IMR-90 (cell line): ENCODE measurements at regions not wholly inside any gene's neighbourhood (a gene's known extent, or its start where the extent isn't known, plus 50 kb on each side); places are given as distances from the start of the nearest gene placed in this dataset.

ENCODE experiments used
- ATAC-seq: fragments of 200-7000 bp; cut with Tn5 transposase; 2 replicates; pipeline ENCODE4 v1.9.1; 2020; ENCODE audit warnings: low read depth, mild to moderate bottlenecking, moderate library complexity
- BruUV-seq: library from RNA; stranded (reverse); fragments of 400-500 nt; replicated peaks from 2 replicates; lab custom pipeline; 2021; lab: Mats Ljungman, UMichigan
- CTCF ChIA-PET: fragments of 300-600 bp; formaldehyde crosslinking; extraction: SDS; loops from one replicate; lab custom pipeline; 2021; ENCODE audit warnings: antibody characterized with exemption; lab: Yijun Ruan, JAX
- POLR2A ChIA-PET: fragments of 300-600 bp; sonication (Branson Sonifier 250); formaldehyde crosslinking; loops from one replicate; lab custom pipeline; 2022; ENCODE audit warnings: antibody characterized with exemption; ENCODE audit not compliant: unreplicated experiment; lab: Charles Lee
- DNase-seq: peaks from one replicate; pipeline ENCODE4 v3.0.0; 2013
- H2AFZ ChIP-seq: replicated peaks from 2 replicates; pipeline ENCODE3; 2013; ENCODE audit warnings: low read length, mild to moderate bottlenecking; ENCODE audit not compliant: poor library complexity
- H2AK5ac ChIP-seq: 2 replicates; pipeline ENCODE4 v1.6.1; 2013; ENCODE audit warnings: low read depth, low read length, inconsistent platforms
- H2AK9ac ChIP-seq: replicated peaks from 2 replicates; pipeline ENCODE3; 2013; ENCODE audit warnings: mild to moderate bottlenecking, low read depth, low read length, moderate library complexity; ENCODE audit not compliant: poor library complexity
- H2BK120ac ChIP-seq: 2 replicates; pipeline ENCODE4 v1.6.1; 2013; ENCODE audit warnings: low read depth, low read length, inconsistent platforms
- H2BK15ac ChIP-seq: 3 replicates; pipeline ENCODE4 v1.6.1; 2013; ENCODE audit warnings: low read depth, low read length, inconsistent platforms
- H2BK20ac ChIP-seq: 2 replicates; pipeline ENCODE4 v1.6.1; 2013; ENCODE audit warnings: low read depth, mild to moderate bottlenecking, inconsistent platforms, low read length, moderate library complexity
- H2BK5ac ChIP-seq: 2 replicates; pipeline ENCODE4 v1.6.1; 2013; ENCODE audit warnings: mild to moderate bottlenecking, low read depth, low read length, inconsistent platforms; ENCODE audit not compliant: poor library complexity, severe bottlenecking
- H3K14ac ChIP-seq: replicated peaks from 2 replicates; pipeline ENCODE4 v1.6.1; 2013; ENCODE audit warnings: low read depth, low read length, inconsistent platforms
- H3K18ac ChIP-seq: 2 replicates; pipeline ENCODE4 v1.6.1; 2013; ENCODE audit warnings: low read depth, low read length, control low read depth
- H3K23ac ChIP-seq: 2 replicates; pipeline ENCODE4 v1.6.1; 2013; ENCODE audit warnings: low read depth, low read length, inconsistent platforms
- H3K27ac ChIP-seq: 2 replicates; pipeline ENCODE4 v1.5.1; 2013; ENCODE audit warnings: mild to moderate bottlenecking, control low read depth, low read length; ENCODE audit not compliant: insufficient read depth
- H3K27me3 ChIP-seq: 2 replicates; pipeline ENCODE4 v1.6.1; 2013; ENCODE audit warnings: low read length; ENCODE audit not compliant: control insufficient read depth, insufficient read depth
- H3K36me3 ChIP-seq: 2 replicates; pipeline ENCODE4 v1.6.1; 2013; ENCODE audit warnings: low read length, mixed read lengths; ENCODE audit not compliant: control insufficient read depth, insufficient read depth
- H3K4ac ChIP-seq: 2 replicates; pipeline ENCODE4 v1.6.1; 2013; ENCODE audit warnings: low read depth, low read length, inconsistent platforms
- H3K4me1 ChIP-seq: 2 replicates; pipeline ENCODE4 v1.6.1; 2013; ENCODE audit warnings: low read length, mixed read lengths; ENCODE audit not compliant: control insufficient read depth, insufficient read depth
- H3K4me2 ChIP-seq: 2 replicates; pipeline ENCODE4 v1.6.1; 2013; ENCODE audit warnings: low read depth, mild to moderate bottlenecking, control low read depth, low read length, moderate library complexity
- H3K4me3 ChIP-seq: 2 replicates; pipeline ENCODE4 v1.5.1; 2013; ENCODE audit warnings: low read depth, mild to moderate bottlenecking, control low read depth, low read length, moderate library complexity; ENCODE audit not compliant: insufficient read depth
- H3K56ac ChIP-seq: 2 replicates; pipeline ENCODE4 v1.6.1; 2013; ENCODE audit warnings: low read length, inconsistent platforms; ENCODE audit not compliant: insufficient read depth; ENCODE audit errors: extremely low read depth
- H3K79me1 ChIP-seq, 2 experiments: 2 replicates each; pipeline ENCODE4 v1.6.1; 2013; ENCODE audit warnings: low read length in 2 of 2, inconsistent platforms in 1 of 2, low read depth in 1 of 2
- H3K9ac ChIP-seq: 2 replicates; pipeline ENCODE4 v1.6.1; 2013; ENCODE audit warnings: low read depth, low read length, control low read depth
- H3K9me1 ChIP-seq: 2 replicates; pipeline ENCODE4 v1.6.1; 2013; ENCODE audit warnings: low read length, inconsistent platforms; ENCODE audit not compliant: insufficient read depth
- H3K9me3 ChIP-seq: 2 replicates; pipeline ENCODE4 v1.6.1; 2013; ENCODE audit warnings: low read length; ENCODE audit not compliant: control insufficient read depth, insufficient read depth
- H4K20me1 ChIP-seq: 2 replicates; pipeline ENCODE4 v1.6.1; 2013; ENCODE audit warnings: low read length, inconsistent platforms; ENCODE audit not compliant: insufficient read depth
- H4K5ac ChIP-seq: 2 replicates; pipeline ENCODE4 v1.6.1; 2013; ENCODE audit warnings: mild to moderate bottlenecking, low read depth, low read length, control low read depth
- H4K8ac ChIP-seq, 2 experiments: 2 replicates each; pipeline ENCODE4 v1.6.1; 2013; ENCODE audit warnings: low read depth in 2 of 2, low read length in 2 of 2, control low read depth in 1 of 2, inconsistent platforms in 1 of 2
- H4K91ac ChIP-seq: 2 replicates; pipeline ENCODE4 v1.6.1; 2013; ENCODE audit warnings: low read depth, low read length, inconsistent platforms; ENCODE audit not compliant: insufficient read depth
- CEBPB ChIP-seq: IDR thresholded peaks from 2 replicates; pipeline ENCODE4 v1.6.1; 2012; ENCODE audit warnings: low read depth, low read length, improper control_type of control experiment
- CHD1 ChIP-seq: IDR thresholded peaks from 2 replicates; pipeline ENCODE4 v1.6.1; 2012; ENCODE audit warnings: low read depth, low read length, improper control_type of control experiment
- FOS ChIP-seq: fragments of 150-350 bp; IDR thresholded peaks from 2 replicates; pipeline ENCODE4 v1.6.1; 2016; ENCODE audit warnings: low read depth, low read length
- MAFK ChIP-seq: IDR thresholded peaks from 2 replicates; pipeline ENCODE4 v1.6.1; 2012; ENCODE audit warnings: low read depth, low read length, improper control_type of control experiment
- MAZ ChIP-seq: IDR thresholded peaks from 2 replicates; pipeline ENCODE4 v1.6.1; 2012; ENCODE audit warnings: low read depth, mild to moderate bottlenecking, low read length, improper control_type of control experiment, moderate library complexity, borderline replicate concordance
- MXI1 ChIP-seq: IDR thresholded peaks from 2 replicates; pipeline ENCODE4 v1.6.1; 2012; ENCODE audit warnings: low read depth, mild to moderate bottlenecking, low read length, moderate library complexity, borderline replicate concordance
- NFE2L2 ChIP-seq: fragments of 150-350 bp; IDR thresholded peaks from 2 replicates; pipeline ENCODE4 v1.6.1; 2016; ENCODE audit warnings: low read depth, mild to moderate bottlenecking, low read length
- RAD21 ChIP-seq: IDR thresholded peaks from 2 replicates; pipeline ENCODE4 v1.6.1; 2012; ENCODE audit warnings: low read length, improper control_type of control experiment
- RFX5 ChIP-seq: IDR thresholded peaks from 2 replicates; pipeline ENCODE4 v1.8.0; 2012; ENCODE audit warnings: low read depth, mild to moderate bottlenecking, low read length, moderate library complexity
- WGBS, 2 experiments: methylation state at CpG; one replicate each; pipeline versions ENCODE4 v1.1.5 to v1.1.7; 2013; ENCODE audit warnings: missing lambda C conversion rate in 2 of 2; ENCODE audit not compliant: insufficient read length in 1 of 2; ENCODE audit errors: extremely low coverage in 2 of 2; 5-methylcytosine and 5-hydroxymethylcytosine counted together
- dilution Hi-C: fragments of 300-500 bp; cut with HindIII; formaldehyde crosslinking; loops from one replicate; pipeline ENCODE4 v1.14.3; 2018; ENCODE audit warnings: low sequenced_read_pairs; ENCODE audit not compliant: unreplicated experiment
- in situ Hi-C: fragments of 300-500 bp; cut with MboI; formaldehyde crosslinking; loops from 3 replicates; pipeline ENCODE4 v1.14.3; 2019; ENCODE audit warnings: low sequenced_read_pairs, inconsistent platforms, mixed read lengths
- intact Hi-C: fragments of 100-400 bp; cut with micrococcal nuclease; formaldehyde crosslinking; loops from 2 replicates; pipeline ENCODE4 v1.10.0; 2022
- TF ChIP-seq, protein P1 (sequence below): conservative IDR thresholded peaks from 2 replicates; pipeline ENCODE4 v1.5.1; 2012; ENCODE audit warnings: mild to moderate bottlenecking, low read depth, low read length, improper control_type of control experiment
- TF ChIP-seq, protein P2 (sequence below): fragments of 150-350 bp; IDR thresholded peaks from 2 replicates; pipeline ENCODE4 v1.6.1; 2017; ENCODE audit warnings: mild to moderate bottlenecking, antibody characterized with exemption, low read length, low read depth
- TF ChIP-seq, protein P3 (sequence below): fragments of 150-350 bp; IDR thresholded peaks from 2 replicates; pipeline ENCODE4 v1.6.1; 2016; ENCODE audit warnings: low read depth, mild to moderate bottlenecking, low read length, moderate library complexity, borderline replicate concordance

DNA sequence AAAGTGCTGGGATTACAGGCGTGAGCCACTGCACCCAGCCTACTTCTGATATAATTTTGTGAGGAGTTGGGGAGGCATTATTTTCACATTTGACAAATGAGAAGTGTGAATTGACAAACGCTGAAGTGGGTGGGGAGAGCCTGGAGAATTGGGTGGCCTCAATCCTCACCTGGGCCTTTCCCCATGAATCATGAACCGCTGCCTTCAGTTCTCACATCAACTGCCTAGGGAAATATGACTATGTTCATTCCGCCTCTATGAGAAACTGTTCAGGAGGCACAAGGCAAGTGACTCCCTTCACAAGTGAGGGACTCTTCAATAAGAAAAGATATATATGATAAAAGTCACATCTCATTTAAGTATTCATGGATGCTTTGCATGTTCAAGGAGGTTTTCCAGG is 96.6 kb upstream of the RND3 start:
- Histone ChIP-seq H3K4me1 (peaks cover 17% of the 10 kb centered on the region), H2BK120ac (no peak overlapping the region; the same call in 1 of the 2 replicates), H3K27ac (no peak overlapping the region), H3K56ac (no peak overlapping the region), H4K5ac (peak overlapping the region; percentile 25; the same call in 1 of the 2 replicates), H3K23ac (no peak overlapping the region), H3K9me3 (no peaks in the 10 kb centered on the region), H2BK5ac (no peak overlapping the region), H3K36me3 (no peaks in the 10 kb centered on the region), H3K4me3 (no peak overlapping the region), H4K8ac (peak overlapping the region in 1 of 2 experiments; percentile 18; a peak in 1 of 4 replicates), H3K9ac (no peak overlapping the region), H3K27me3 (no peaks in the 10 kb centered on the region), H3K4me2 (no peak overlapping the region), H3K18ac (peak overlapping the region; percentile 57; the same call in 1 of the 2 replicates), H2AK9ac (no peak overlapping the region), H2AK5ac (0 out of 2 replicates have a peak overlapping the region, but pooled peaks have one; percentile 7), H3K9me1 (0 out of 2 replicates have a peak, but pooled peaks cover 6% of the 10 kb centered on the region), H3K14ac (no peak overlapping the region), H3K4ac (peak overlapping the region; percentile 58; the same call in 1 of the 2 replicates), H2BK20ac (peak overlapping the region; percentile 64; the same call in 1 of the 2 replicates), H4K91ac (peak overlapping the region; percentile 48), H3K79me1 (peaks cover 0 to 4% of the 10 kb centered on the region in 2 experiments; a peak in 1 of 4 replicates), H4K20me1 (no peaks in the 10 kb centered on the region), H2AFZ (no peak overlapping the region), H2BK15ac (no peak overlapping the region)
- intact Hi-C loops (no loop called here), dilution Hi-C loops (no loop called here), in situ Hi-C loops (no loop called here)
- POLR2A ChIA-PET = no interaction called here
- ATAC-seq (no peak), DNase-seq (no peak)
- WGBS, 2 experiments = no CpG with 5 or more reads among the region's 4 CpGs
- BruUV-seq = no TSS peak
- TF ChIP-seq, protein P1, sequence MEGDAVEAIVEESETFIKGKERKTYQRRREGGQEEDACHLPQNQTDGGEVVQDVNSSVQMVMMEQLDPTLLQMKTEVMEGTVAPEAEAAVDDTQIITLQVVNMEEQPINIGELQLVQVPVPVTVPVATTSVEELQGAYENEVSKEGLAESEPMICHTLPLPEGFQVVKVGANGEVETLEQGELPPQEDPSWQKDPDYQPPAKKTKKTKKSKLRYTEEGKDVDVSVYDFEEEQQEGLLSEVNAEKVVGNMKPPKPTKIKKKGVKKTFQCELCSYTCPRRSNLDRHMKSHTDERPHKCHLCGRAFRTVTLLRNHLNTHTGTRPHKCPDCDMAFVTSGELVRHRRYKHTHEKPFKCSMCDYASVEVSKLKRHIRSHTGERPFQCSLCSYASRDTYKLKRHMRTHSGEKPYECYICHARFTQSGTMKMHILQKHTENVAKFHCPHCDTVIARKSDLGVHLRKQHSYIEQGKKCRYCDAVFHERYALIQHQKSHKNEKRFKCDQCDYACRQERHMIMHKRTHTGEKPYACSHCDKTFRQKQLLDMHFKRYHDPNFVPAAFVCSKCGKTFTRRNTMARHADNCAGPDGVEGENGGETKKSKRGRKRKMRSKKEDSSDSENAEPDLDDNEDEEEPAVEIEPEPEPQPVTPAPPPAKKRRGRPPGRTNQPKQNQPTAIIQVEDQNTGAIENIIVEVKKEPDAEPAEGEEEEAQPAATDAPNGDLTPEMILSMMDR = no peak
- TF ChIP-seq MAZ (no peak), RFX5 (no peak), CEBPB (no peak), RAD21 (no peak), MXI1 (no peak), MAFK (no peak), NFE2L2 (no peak), CHD1 (no peak), FOS (no peak)
- TF ChIP-seq, protein P2, sequence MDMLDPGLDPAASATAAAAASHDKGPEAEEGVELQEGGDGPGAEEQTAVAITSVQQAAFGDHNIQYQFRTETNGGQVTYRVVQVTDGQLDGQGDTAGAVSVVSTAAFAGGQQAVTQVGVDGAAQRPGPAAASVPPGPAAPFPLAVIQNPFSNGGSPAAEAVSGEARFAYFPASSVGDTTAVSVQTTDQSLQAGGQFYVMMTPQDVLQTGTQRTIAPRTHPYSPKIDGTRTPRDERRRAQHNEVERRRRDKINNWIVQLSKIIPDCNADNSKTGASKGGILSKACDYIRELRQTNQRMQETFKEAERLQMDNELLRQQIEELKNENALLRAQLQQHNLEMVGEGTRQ = no peak
- TF ChIP-seq, protein P3, sequence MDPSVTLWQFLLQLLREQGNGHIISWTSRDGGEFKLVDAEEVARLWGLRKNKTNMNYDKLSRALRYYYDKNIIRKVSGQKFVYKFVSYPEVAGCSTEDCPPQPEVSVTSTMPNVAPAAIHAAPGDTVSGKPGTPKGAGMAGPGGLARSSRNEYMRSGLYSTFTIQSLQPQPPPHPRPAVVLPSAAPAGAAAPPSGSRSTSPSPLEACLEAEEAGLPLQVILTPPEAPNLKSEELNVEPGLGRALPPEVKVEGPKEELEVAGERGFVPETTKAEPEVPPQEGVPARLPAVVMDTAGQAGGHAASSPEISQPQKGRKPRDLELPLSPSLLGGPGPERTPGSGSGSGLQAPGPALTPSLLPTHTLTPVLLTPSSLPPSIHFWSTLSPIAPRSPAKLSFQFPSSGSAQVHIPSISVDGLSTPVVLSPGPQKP = no peak
- CTCF ChIA-PET = no interaction called here
